ENCODE measurements at regions not wholly inside any gene's neighbourhood (a gene's known extent, or its start where the extent isn't known, plus 50 kb on each side); places are given as distances from the start of the nearest gene placed in this dataset.

- H3K4me3 ChIP-seq (ENCODE audit: low read length) = no peak overlapping the region
- DNase-seq (ENCODE audit: low read depth) = no peak
- TF ChIP-seq CTCF (conservative IDR thresholded peaks at IDR 0.05; ENCODE audit: low read length) = no peak
These were observed 57.9 kb upstream of the CCDC91 start for GRCh38 chr12:28132398-28132797.

- TF ChIP-seq CTCF (conservative IDR thresholded peaks at IDR 0.05; ENCODE audit: low read length) = no peak
- no peak overlapping the region for H3K4me3 ChIP-seq (ENCODE audit: low read length)
- DNase-seq (ENCODE audit: low read depth) = no peak
These were observed 54.3 kb upstream of the CCDC91 start for GRCh38 chr12:28135801-28136439.

GRCh38 chr12:28137414-28137813 is 52.8 kb upstream of the CCDC91 start:
- TF ChIP-seq CTCF (conservative IDR thresholded peaks at IDR 0.05; ENCODE audit: low read length) = no peak
- no peak for DNase-seq (ENCODE audit: low read depth)
- H3K4me3 ChIP-seq (ENCODE audit: low read length) = no peak overlapping the region

GRCh38 chr12:28140404-28140803 is 49.9 kb upstream of the CCDC91 start:
- no peak for DNase-seq (ENCODE audit: low read depth)
- no peak overlapping the region for H3K4me3 ChIP-seq (ENCODE audit: low read length)
- TF ChIP-seq CTCF (conservative IDR thresholded peaks at IDR 0.05; ENCODE audit: low read length) = no peak
